RPMI8226 (cell line): ENCODE measurements at regions not wholly inside any gene's neighbourhood (a gene's known extent, or its start where the extent isn't known, plus 50 kb on each side); places are given as distances from the start of the nearest gene placed in this dataset.
"Not testable (repeated sequence)": the region's sequence is repeated elsewhere in the genome, so short reads cannot be mapped to it uniquely, and the experiment has no call there.

Experiments used
- DNase-seq: peaks from one replicate; pipeline ENCODE4 v3.0.0-alpha.2; 2015

- DNase-seq = no peak
Observed at GRCh38 chr1:187848321-187848720, 1019.6 kb downstream of the PLA2G4A start.

GRCh38 chr1:187850146-187850545, 1021.4 kb downstream of the PLA2G4A start:
- DNase-seq = not testable (repeated sequence)

GRCh38 chr1:187853505-187853904, 1024.8 kb downstream of the PLA2G4A start:
- DNase-seq = no peak

DNA sequence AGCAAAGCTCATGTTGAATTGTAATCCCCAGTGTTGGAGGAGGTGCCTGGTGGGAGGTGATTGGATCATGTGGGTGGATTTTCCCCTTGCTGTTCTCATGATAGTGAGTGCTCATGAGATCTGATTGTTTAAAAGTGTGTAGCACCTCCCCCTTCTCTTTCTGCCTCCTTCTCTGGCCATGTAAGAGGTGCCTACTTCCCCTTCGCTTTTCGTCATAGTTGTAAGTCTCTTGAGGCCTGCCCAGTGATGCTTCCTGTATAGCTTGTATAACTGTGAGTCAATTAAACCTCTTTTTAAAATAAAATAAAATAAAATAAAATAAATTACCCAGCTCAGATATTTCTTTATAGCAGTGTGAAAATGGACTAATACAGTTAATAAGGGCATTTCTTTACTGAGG, 1025.7 kb downstream of the PLA2G4A start:
- no peak for DNase-seq

- no peak for DNase-seq
Observed at GRCh38 chr1:187862506-187862905, 1033.8 kb downstream of the PLA2G4A start.

DNA sequence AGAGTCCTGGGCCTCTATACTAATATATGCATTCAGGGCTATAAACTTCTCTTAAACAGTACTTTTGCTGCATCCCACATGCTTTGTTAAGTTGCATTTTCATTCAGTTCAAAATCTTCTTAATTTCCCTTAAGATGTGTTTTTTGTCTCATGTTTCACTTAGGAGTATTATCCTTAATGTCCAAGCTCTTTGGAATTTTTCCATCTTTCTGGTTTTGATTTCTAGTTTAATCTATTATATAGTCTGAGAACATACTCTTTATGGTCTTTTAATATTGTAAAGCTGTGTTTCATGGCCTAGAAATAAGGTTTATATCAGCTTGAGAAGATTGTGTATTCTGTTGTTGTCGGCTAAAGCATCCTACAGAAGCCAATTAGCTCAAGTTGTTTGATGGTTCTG, 1041.8 kb downstream of the PLA2G4A start:
- DNase-seq = no peak

- DNase-seq = no peak
Observed at GRCh38 chr1:187871177-187871845, 1042.6 kb downstream of the PLA2G4A start.

GRCh38 chr1:187872550-187872949, 1043.8 kb downstream of the PLA2G4A start:
- DNase-seq = no peak

GRCh38 chr1:187873126-187873525, 1044.4 kb downstream of the PLA2G4A start:
- no peak for DNase-seq

DNA sequence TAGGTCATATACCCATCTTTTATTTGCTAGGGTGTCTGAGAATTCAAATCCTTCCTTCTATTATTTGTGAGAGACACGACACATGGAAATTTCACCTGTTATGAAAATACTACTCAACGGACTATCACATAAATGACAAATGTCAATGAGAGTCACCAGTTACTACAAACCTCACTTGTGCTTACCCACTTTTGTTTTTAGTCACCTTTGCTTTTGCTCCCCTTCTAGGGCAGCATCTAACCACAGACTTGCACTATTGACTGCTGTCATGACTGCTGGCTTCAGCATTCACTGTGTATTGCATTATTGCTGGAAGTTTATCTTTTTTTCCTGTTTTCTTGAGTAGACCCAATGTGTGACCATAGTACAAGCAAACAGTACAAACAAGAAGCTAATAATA, 1048.0 kb downstream of the PLA2G4A start:
- DNase-seq = no peak

DNA sequence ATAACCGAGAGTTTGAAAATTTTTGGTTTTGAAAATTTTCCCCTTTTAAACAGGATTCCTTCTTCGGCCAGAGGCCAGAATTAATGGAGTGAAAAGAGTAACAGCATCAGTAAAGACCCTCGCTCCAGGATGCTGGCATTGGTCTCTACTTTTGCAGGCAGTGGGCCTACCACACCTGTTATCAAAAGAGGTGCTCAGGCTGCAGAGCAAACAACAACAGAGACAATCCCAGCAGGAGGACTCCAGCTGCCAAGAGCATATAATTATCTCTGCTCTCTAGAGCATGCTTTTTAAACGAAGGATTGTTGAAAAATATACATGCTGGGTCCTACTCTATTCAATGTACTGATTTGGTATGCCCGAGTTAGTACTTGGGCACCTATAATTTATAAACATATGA, 1048.5 kb downstream of the PLA2G4A start:
- no peak for DNase-seq

- no peak for DNase-seq
Observed at GRCh38 chr1:187878883-187879282, 1050.1 kb downstream of the PLA2G4A start.

DNA sequence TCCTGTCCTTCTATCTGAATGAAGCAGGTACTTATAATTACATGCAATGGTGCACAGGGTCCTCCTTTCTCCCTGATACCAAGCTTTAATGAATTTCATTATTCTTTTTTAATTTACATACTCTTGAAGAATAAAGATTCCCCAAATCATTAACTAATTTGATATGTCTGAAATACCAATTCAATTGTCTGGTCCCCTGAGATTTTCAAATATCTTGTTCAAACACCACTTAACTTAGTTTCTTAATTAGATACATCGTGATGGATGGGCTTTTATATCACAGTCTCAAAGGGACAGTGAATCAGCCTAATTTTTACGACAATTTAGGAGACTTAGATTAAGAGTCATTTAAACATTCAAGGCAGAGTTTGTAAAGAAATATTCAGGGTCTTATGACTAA, 1054.6 kb downstream of the PLA2G4A start:
- DNase-seq = no peak

DNA sequence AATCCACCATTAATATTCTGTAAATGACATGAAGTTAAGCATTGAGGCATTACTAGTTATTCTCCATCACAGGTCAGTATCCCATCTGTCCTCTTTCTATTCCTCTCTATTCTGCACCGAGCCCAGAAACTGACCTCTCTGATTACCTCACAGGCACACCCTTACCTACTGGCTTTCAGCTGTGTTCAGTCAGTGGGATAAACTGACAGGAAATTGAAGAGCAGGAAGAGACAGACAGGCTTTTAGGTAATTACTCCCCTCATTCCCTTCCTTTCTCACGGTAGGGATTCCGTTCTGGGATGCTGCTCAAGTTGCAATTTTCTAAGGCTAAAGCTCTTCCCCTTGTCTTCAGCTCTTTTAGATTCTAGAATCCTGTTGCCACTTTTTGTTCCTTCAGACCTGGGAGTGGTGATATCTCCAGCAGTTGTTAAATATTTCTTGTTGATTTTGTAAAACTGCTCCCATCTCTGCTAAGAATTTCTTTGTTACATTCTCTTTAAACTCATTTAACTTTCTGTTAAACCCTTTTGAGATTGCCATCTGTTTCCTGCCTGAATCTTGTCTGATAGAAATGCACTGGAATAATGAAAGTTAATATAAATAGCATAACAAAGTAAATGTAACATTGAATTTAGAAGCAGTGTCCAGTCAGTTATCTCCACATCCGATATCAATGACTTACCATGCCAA, 1063.4 kb downstream of the PLA2G4A start:
- no peak for DNase-seq

GRCh38 chr1:187892683-187893039, 1063.9 kb downstream of the PLA2G4A start:
- no peak for DNase-seq

- no peak for DNase-seq
Observed at GRCh38 chr1:187893471-187893870, 1064.7 kb downstream of the PLA2G4A start.

DNA sequence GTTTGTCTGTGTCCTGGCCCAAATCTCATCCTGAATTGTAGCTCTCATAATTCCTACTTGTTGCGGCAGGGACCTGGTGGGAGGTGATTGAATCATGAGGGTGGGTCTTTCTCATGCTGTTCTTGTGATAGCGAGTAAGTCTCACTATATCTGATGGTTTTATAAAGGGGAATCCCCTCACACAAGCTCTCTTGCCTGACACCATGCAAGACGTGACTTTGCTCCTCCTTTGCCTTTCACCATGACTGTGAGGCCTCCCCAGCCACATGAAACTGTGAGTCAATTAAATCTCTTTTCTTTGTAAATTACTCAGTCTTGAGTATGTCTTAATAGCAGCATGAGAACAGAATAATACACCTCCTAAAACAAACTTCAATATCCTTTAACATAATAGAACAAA, 1065.6 kb downstream of the PLA2G4A start:
- DNase-seq = no peak

DNA sequence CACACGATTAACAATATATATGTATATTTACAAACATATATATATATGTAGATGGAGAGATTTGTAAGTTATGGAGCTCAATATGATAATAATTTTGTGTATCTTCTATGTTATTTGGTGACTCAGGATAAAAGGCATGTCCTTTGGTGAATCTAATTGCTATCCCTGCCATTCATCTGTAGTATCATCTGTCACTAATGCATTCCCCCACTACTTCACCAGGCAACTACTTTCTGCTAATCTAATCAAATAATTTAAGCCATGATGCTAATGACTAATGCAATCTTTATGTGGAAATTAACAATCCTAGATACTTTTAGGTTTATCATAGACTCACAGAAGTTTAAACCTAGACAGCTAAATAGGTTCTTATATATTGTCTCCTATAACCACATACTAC, 1074.5 kb downstream of the PLA2G4A start:
- DNase-seq = no peak

- DNase-seq = no peak
Observed at GRCh38 chr1:187909382-187909781, 1080.6 kb downstream of the PLA2G4A start.

GRCh38 chr1:187911820-187912219, 1083.1 kb downstream of the PLA2G4A start:
- no peak for DNase-seq

GRCh38 chr1:187920976-187921375, 1092.2 kb downstream of the PLA2G4A start:
- no peak for DNase-seq

GRCh38 chr1:187921426-187921825, 1092.7 kb downstream of the PLA2G4A start:
- DNase-seq = no peak

GRCh38 chr1:187922255-187922654, 1093.5 kb downstream of the PLA2G4A start:
- DNase-seq = no peak

GRCh38 chr1:187924252-187924651, 1095.5 kb downstream of the PLA2G4A start:
- no peak for DNase-seq

GRCh38 chr1:187928288-187928687, 1099.5 kb downstream of the PLA2G4A start:
- peak; percentile 39 for DNase-seq
